Fibroblast of lung (primary cell): ENCODE measurements at regions not wholly inside any gene's neighbourhood (a gene's known extent, or its start where the extent isn't known, plus 50 kb on each side); places are given as distances from the start of the nearest gene placed in this dataset.

Experiments
- DNase-seq, 2 donors: peaks; one replicate each; pipeline versions ENCODE4 v3.0.0 to v3.0.0-alpha.2; 2010; ENCODE audit warnings: low read depth in 2 of 2
- H2AFZ ChIP-seq: 2 replicates; pipeline ENCODE4 v1.5.1; 2012; ENCODE audit warnings: low read length, control low read depth, inconsistent platforms
- H3K27ac ChIP-seq: 2 replicates; pipeline ENCODE4 v1.5.1; 2011; ENCODE audit warnings: low read length, control low read depth; ENCODE audit not compliant: insufficient read depth
- H3K27me3 ChIP-seq: 2 replicates; pipeline ENCODE4 v1.5.1; 2011; ENCODE audit warnings: mild to moderate bottlenecking, low read length; ENCODE audit not compliant: control insufficient read depth, insufficient read depth
- H3K36me3 ChIP-seq: 2 replicates; pipeline ENCODE4 v1.5.1; 2011; ENCODE audit warnings: low read length; ENCODE audit not compliant: control insufficient read depth, insufficient read depth
- H3K4me1 ChIP-seq: 2 replicates; pipeline ENCODE4 v1.5.1; 2011; ENCODE audit warnings: low read length; ENCODE audit not compliant: control insufficient read depth, insufficient read depth; ENCODE audit errors: extremely low read depth
- H3K4me2 ChIP-seq: 2 replicates; pipeline ENCODE4 v1.5.1; 2011; ENCODE audit warnings: low read length, control low read depth; ENCODE audit not compliant: insufficient read depth; ENCODE audit errors: extremely low read depth
- H3K4me3 ChIP-seq, 4 experiments: fragments of 200-600 bp in 1 of 4; sonication (generic) in 1 of 4; replicated peaks in 1 of 4; 2 replicates each; pipeline ENCODE4 v1.5.1; 2011 to 2016; ENCODE audit warnings: low read length in 4 of 4, low read depth in 3 of 4, mild to moderate bottlenecking in 3 of 4, control low read depth in 2 of 4, inconsistent platforms in 1 of 4, mixed read lengths in 1 of 4; ENCODE audit not compliant: insufficient read depth in 1 of 4; ENCODE audit errors: control extremely low read depth in 1 of 4
- H3K79me2 ChIP-seq: 2 replicates; pipeline ENCODE4 v1.5.1; 2012; ENCODE audit warnings: mild to moderate bottlenecking, low read length, inconsistent platforms; ENCODE audit not compliant: control insufficient read depth, insufficient read depth
- H3K9ac ChIP-seq: 2 replicates; pipeline ENCODE4 v1.5.1; 2011; ENCODE audit warnings: mild to moderate bottlenecking, low read length, control low read depth; ENCODE audit not compliant: insufficient read depth
- H3K9me3 ChIP-seq: 2 replicates; pipeline ENCODE4 v1.5.1; 2012; ENCODE audit warnings: low read depth, low read length; ENCODE audit not compliant: control insufficient read depth, insufficient read depth
- H4K20me1 ChIP-seq: 2 replicates; pipeline ENCODE4 v1.5.1; 2011; ENCODE audit warnings: low read length; ENCODE audit not compliant: control insufficient read depth, insufficient read depth; ENCODE audit errors: extremely low read depth
- CTCF ChIP-seq, 2 donors: IDR thresholded peaks in 1 of 2; conservative IDR thresholded peaks in 1 of 2; 1 replicate in 1 of 2; 2 replicates in 1 of 2; pipeline ENCODE4 v1.5.1; 2011 to 2012; ENCODE audit warnings: low read length in 2 of 2, control low read depth in 1 of 2, inconsistent platforms in 1 of 2, low read depth in 1 of 2, mild to moderate bottlenecking in 1 of 2
- EZH2 ChIP-seq: IDR thresholded peaks from 2 replicates; pipeline ENCODE4 v1.5.1; 2012; ENCODE audit warnings: low read length, control low read depth, mild to moderate bottlenecking; ENCODE audit errors: missing control alignments

GRCh38 chr11:122270535-122270934 is 154.5 kb upstream of the BLID start:
- H3K9ac ChIP-seq = no peak overlapping the region
- H3K27me3 ChIP-seq = no peaks in the 10 kb centered on the region
- peaks cover 4% of the 10 kb centered on the region for H3K4me1 ChIP-seq
- H3K27ac ChIP-seq = no peak overlapping the region
- no peaks in the 10 kb centered on the region for H4K20me1 ChIP-seq
- no peaks in the 10 kb centered on the region for H3K79me2 ChIP-seq
- H3K36me3 ChIP-seq = no peaks in the 10 kb centered on the region
- no peak overlapping the region for H3K4me3 ChIP-seq
- TF ChIP-seq EZH2 = no peak
- TF ChIP-seq CTCF (conservative IDR thresholded peaks at IDR 0.05 in 1 of 2, IDR thresholded peaks at IDR 0.05 in 1 of 2; ENCODE audit: low read depth in 1 of 2, low read length in 2 of 2) = no peak
- no peak overlapping the region for H2AFZ ChIP-seq
- no peak overlapping the region for H3K4me2 ChIP-seq
- H3K9me3 ChIP-seq = no peaks in the 10 kb centered on the region
- DNase-seq = no peak

DNA sequence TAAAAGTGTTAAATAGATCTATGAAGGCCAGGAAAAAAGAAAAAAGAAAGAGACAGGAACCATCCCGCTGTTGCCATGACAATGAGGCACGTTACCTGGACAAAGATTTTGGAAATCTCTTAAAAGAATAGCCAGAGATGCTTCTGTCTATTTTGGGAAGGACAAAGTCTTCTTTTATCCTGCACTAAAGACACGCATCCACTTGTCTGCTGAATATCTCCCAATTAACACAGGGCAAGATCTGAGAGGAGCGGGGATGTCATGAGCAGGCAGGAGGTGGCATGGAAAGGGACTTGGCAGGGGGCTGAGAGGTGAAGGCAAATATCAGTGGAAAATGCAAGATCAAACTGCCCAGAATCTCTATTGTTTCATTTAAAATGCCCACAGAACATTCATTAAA is 153.8 kb upstream of the BLID start:
- Histone ChIP-seq H2AFZ (no peak overlapping the region), H3K4me2 (no peak overlapping the region), H3K27me3 (no peaks in the 10 kb centered on the region), H3K9ac (no peak overlapping the region), H3K9me3 (no peaks in the 10 kb centered on the region), H3K4me1 (peaks cover 4% of the 10 kb centered on the region), H4K20me1 (no peaks in the 10 kb centered on the region), H3K27ac (no peak overlapping the region), H3K4me3 (no peak overlapping the region), H3K79me2 (no peaks in the 10 kb centered on the region), H3K36me3 (no peaks in the 10 kb centered on the region)
- no peak for DNase-seq
- TF ChIP-seq CTCF (conservative IDR thresholded peaks at IDR 0.05 in 1 of 2, IDR thresholded peaks at IDR 0.05 in 1 of 2; ENCODE audit: low read depth in 1 of 2, low read length in 2 of 2) (no peak), EZH2 (no peak)

DNA sequence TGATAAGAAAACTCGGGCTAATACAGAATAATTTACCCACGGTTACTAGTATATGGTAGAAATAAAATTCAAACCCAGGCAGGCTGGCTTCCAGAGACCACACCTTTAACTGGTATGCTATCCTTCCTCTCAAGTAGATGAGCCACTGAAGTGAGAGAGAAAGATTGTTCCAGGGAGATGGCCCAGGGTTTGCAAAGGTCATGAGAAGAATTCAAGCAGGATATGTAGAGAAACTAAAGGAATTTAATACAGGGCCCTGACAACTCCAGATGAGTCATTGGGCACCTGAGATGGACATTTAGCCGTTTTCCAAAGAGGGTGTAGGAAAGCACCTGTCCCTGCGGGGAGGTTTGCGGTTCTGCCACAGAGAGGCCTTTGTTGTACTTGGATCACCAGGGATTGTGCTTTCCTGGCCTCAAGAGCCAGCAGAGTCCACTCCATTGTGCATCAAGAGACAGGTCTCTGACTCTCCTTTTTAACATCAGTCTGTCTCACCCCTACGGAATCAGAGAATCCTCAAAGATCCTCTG is 152.7 kb upstream of the BLID start:
- Histone ChIP-seq H3K4me1 (peaks cover 4% of the 10 kb centered on the region), H4K20me1 (no peaks in the 10 kb centered on the region), H3K27ac (no peak overlapping the region), H3K9me3 (no peaks in the 10 kb centered on the region), H3K4me3 (no peak overlapping the region), H3K36me3 (no peaks in the 10 kb centered on the region), H3K79me2 (no peaks in the 10 kb centered on the region), H3K4me2 (no peak overlapping the region), H3K9ac (no peak overlapping the region), H2AFZ (no peak overlapping the region), H3K27me3 (no peaks in the 10 kb centered on the region)
- TF ChIP-seq CTCF (conservative IDR thresholded peaks at IDR 0.05 in 1 of 2, IDR thresholded peaks at IDR 0.05 in 1 of 2; ENCODE audit: low read depth in 1 of 2, low read length in 2 of 2) = no peak
- no peak for TF ChIP-seq EZH2
- DNase-seq = no peak
